Activated T-helper 17 cell treated with anti-CD3 and anti-CD28 coated beads, Interleukin-2, amount 50 U/mL, for 72 hours (primary cell): ENCODE measurements at regions not wholly inside any gene's neighbourhood (a gene's known extent, or its start where the extent isn't known, plus 50 kb on each side); places are given as distances from the start of the nearest gene placed in this dataset.

ENCODE experiments used
- ATAC-seq: fragments of 150-1000 bp; cut with Tn5 transposase; replicated peaks from 2 replicates; pipeline ENCODE4 v1.10.0; 2021; ENCODE audit warnings: mild to moderate bottlenecking, moderate library complexity
- H3K27ac Mint-ChIP-seq: one replicate; pipeline ENCODE4 v1.8.0; 2022; ENCODE audit warnings: mixed read lengths
- H3K27me3 Mint-ChIP-seq: one replicate; pipeline ENCODE4 v1.8.0; 2022; ENCODE audit warnings: mixed read lengths
- H3K36me3 Mint-ChIP-seq: one replicate; pipeline ENCODE4 v1.8.0; 2022; ENCODE audit warnings: low read depth, mild to moderate bottlenecking, mixed read lengths
- H3K4me1 Mint-ChIP-seq: one replicate; pipeline ENCODE4 v1.8.0; 2022; ENCODE audit warnings: mixed read lengths
- H3K4me3 Mint-ChIP-seq: one replicate; pipeline ENCODE4 v1.8.0; 2022; ENCODE audit warnings: mild to moderate bottlenecking, mixed read lengths
- H3K9me3 Mint-ChIP-seq: one replicate; pipeline ENCODE4 v1.8.0; 2022; ENCODE audit warnings: mixed read lengths

- Mint-ChIP-seq H3K27me3 (peaks cover 4% of the 10 kb centered on the region), H3K36me3 (no peaks in the 10 kb centered on the region), H3K27ac (no peak overlapping the region), H3K4me3 (no peak overlapping the region), H3K4me1 (no peaks in the 10 kb centered on the region), H3K9me3 (no peaks in the 10 kb centered on the region)
- ATAC-seq, result no peak
Observed at GRCh38 chr11:114758627-114759026, 80.3 kb downstream of the NXPE2 start.

GRCh38 chr11:114762408-114762807 lies 84.1 kb downstream of the NXPE2 start:
- Mint-ChIP-seq H3K27me3 (peaks cover 20% of the 10 kb centered on the region), H3K9me3 (no peaks in the 10 kb centered on the region), H3K36me3 (no peaks in the 10 kb centered on the region), H3K4me3 (no peak overlapping the region), H3K4me1 (no peaks in the 10 kb centered on the region), H3K27ac (no peak overlapping the region)
- ATAC-seq, result no peak

GRCh38 chr11:114764563-114764962 lies 86.2 kb downstream of the NXPE2 start:
- Mint-ChIP-seq H3K9me3 (no peaks in the 10 kb centered on the region), H3K27ac (no peak overlapping the region), H3K27me3 (peaks cover 24% of the 10 kb centered on the region), H3K36me3 (no peaks in the 10 kb centered on the region), H3K4me3 (no peak overlapping the region), H3K4me1 (no peaks in the 10 kb centered on the region)
- ATAC-seq, result no peak

- no peak overlapping the region for H3K4me3 Mint-ChIP-seq
- H3K27me3 Mint-ChIP-seq, result peaks cover 23% of the 10 kb centered on the region
- H3K27ac Mint-ChIP-seq, result no peak overlapping the region
- ATAC-seq, result no peak
- no peaks in the 10 kb centered on the region for H3K9me3 Mint-ChIP-seq
- H3K36me3 Mint-ChIP-seq, result no peaks in the 10 kb centered on the region
- no peaks in the 10 kb centered on the region for H3K4me1 Mint-ChIP-seq
Observed at GRCh38 chr11:114771172-114771571, 92.8 kb downstream of the NXPE2 start.

GRCh38 chr11:114773541-114774338 lies 95.4 kb downstream of the NXPE2 start:
- H3K27me3 Mint-ChIP-seq, result peaks cover 24% of the 10 kb centered on the region
- no peaks in the 10 kb centered on the region for H3K4me1 Mint-ChIP-seq

GRCh38 chr11:114774599-114775361 lies 96.5 kb downstream of the NXPE2 start:
- H3K4me1 Mint-ChIP-seq, result no peaks in the 10 kb centered on the region
- no peaks in the 10 kb centered on the region for H3K36me3 Mint-ChIP-seq
- no peak overlapping the region for H3K4me3 Mint-ChIP-seq
- no peaks in the 10 kb centered on the region for H3K9me3 Mint-ChIP-seq
- no peak for ATAC-seq
- no peak overlapping the region for H3K27ac Mint-ChIP-seq
- H3K27me3 Mint-ChIP-seq, result peaks cover 24% of the 10 kb centered on the region

More at GRCh38 chr11:114773541-114774338, 95.4 kb downstream of the NXPE2 start:
- H3K9me3 Mint-ChIP-seq, result no peaks in the 10 kb centered on the region
- ATAC-seq, result no peak
- H3K4me3 Mint-ChIP-seq, result no peak overlapping the region
- H3K27ac Mint-ChIP-seq, result no peak overlapping the region
- no peaks in the 10 kb centered on the region for H3K36me3 Mint-ChIP-seq

GRCh38 chr11:114775875-114776621 lies 97.7 kb downstream of the NXPE2 start:
- Mint-ChIP-seq H3K4me1 (no peaks in the 10 kb centered on the region), H3K27ac (no peak overlapping the region), H3K9me3 (no peaks in the 10 kb centered on the region), H3K27me3 (peaks cover 29% of the 10 kb centered on the region), H3K36me3 (no peaks in the 10 kb centered on the region), H3K4me3 (no peak overlapping the region)
- no peak for ATAC-seq

GRCh38 chr11:114776956-114777355 lies 98.6 kb downstream of the NXPE2 start:
- Mint-ChIP-seq H3K36me3 (no peaks in the 10 kb centered on the region), H3K27me3 (peaks cover 29% of the 10 kb centered on the region), H3K9me3 (no peaks in the 10 kb centered on the region), H3K4me1 (no peaks in the 10 kb centered on the region), H3K27ac (no peak overlapping the region), H3K4me3 (no peak overlapping the region)
- ATAC-seq, result no peak

GRCh38 chr11:114779189-114779588 lies 100.9 kb downstream of the NXPE2 start:
- peaks cover 14% of the 10 kb centered on the region for H3K27me3 Mint-ChIP-seq
- no peak overlapping the region for H3K27ac Mint-ChIP-seq
- no peak overlapping the region for H3K4me3 Mint-ChIP-seq
- no peaks in the 10 kb centered on the region for H3K9me3 Mint-ChIP-seq
- H3K4me1 Mint-ChIP-seq, result no peaks in the 10 kb centered on the region
- no peak for ATAC-seq
- H3K36me3 Mint-ChIP-seq, result no peaks in the 10 kb centered on the region

- ATAC-seq, result no peak
- Mint-ChIP-seq H3K9me3 (no peaks in the 10 kb centered on the region), H3K27ac (no peak overlapping the region), H3K27me3 (peaks cover 11% of the 10 kb centered on the region), H3K4me3 (no peak overlapping the region), H3K36me3 (no peaks in the 10 kb centered on the region), H3K4me1 (no peaks in the 10 kb centered on the region)
Observed at GRCh38 chr11:114782650-114783310, 104.5 kb downstream of the NXPE2 start.

GRCh38 chr11:114783805-114784204 lies 105.5 kb downstream of the NXPE2 start:
- Mint-ChIP-seq H3K4me3 (no peak overlapping the region), H3K36me3 (no peaks in the 10 kb centered on the region), H3K27me3 (peaks cover 5% of the 10 kb centered on the region), H3K27ac (no peak overlapping the region), H3K4me1 (no peaks in the 10 kb centered on the region), H3K9me3 (no peaks in the 10 kb centered on the region)
- no peak for ATAC-seq

GRCh38 chr11:114784216-114784615 lies 105.9 kb downstream of the NXPE2 start:
- no peaks in the 10 kb centered on the region for H3K9me3 Mint-ChIP-seq
- H3K4me3 Mint-ChIP-seq, result no peak overlapping the region
- ATAC-seq, result no peak
- peaks cover 5% of the 10 kb centered on the region for H3K27me3 Mint-ChIP-seq
- no peaks in the 10 kb centered on the region for H3K36me3 Mint-ChIP-seq
- H3K4me1 Mint-ChIP-seq, result no peaks in the 10 kb centered on the region
- no peak overlapping the region for H3K27ac Mint-ChIP-seq

GRCh38 chr11:114784891-114785290 lies 106.6 kb downstream of the NXPE2 start:
- peaks cover 5% of the 10 kb centered on the region for H3K27me3 Mint-ChIP-seq

GRCh38 chr11:114785820-114786219 lies 107.5 kb downstream of the NXPE2 start:
- H3K27me3 Mint-ChIP-seq, result peaks cover under 1% of the 10 kb centered on the region
- no peaks in the 10 kb centered on the region for H3K4me1 Mint-ChIP-seq
- H3K27ac Mint-ChIP-seq, result no peak overlapping the region
- no peaks in the 10 kb centered on the region for H3K9me3 Mint-ChIP-seq
- ATAC-seq, result no peak
- H3K4me3 Mint-ChIP-seq, result no peak overlapping the region
- H3K36me3 Mint-ChIP-seq, result no peaks in the 10 kb centered on the region

More at GRCh38 chr11:114784891-114785290, 106.6 kb downstream of the NXPE2 start:
- H3K36me3 Mint-ChIP-seq, result no peaks in the 10 kb centered on the region
- no peaks in the 10 kb centered on the region for H3K4me1 Mint-ChIP-seq
- no peak overlapping the region for H3K27ac Mint-ChIP-seq
- no peak overlapping the region for H3K4me3 Mint-ChIP-seq
- no peak for ATAC-seq
- H3K9me3 Mint-ChIP-seq, result no peaks in the 10 kb centered on the region
